GM12878 (cell line): ENCODE measurements at regions not wholly inside any gene's neighbourhood (a gene's known extent, or its start where the extent isn't known, plus 50 kb on each side); places are given as distances from the start of the nearest gene placed in this dataset.
"Not testable (repeated sequence)": the region's sequence is repeated elsewhere in the genome, so short reads cannot be mapped to it uniquely, and the experiment has no call there.

Experiments used
- ATAC-seq: fragments of 200-7000 bp; cut with Tn5 transposase; 3 replicates; pipeline ENCODE4 v1.9.1; 2020; ENCODE audit warnings: mild to moderate bottlenecking, moderate library complexity
- BruUV-seq: library from RNA; stranded (reverse); fragments of 400-500 nt; replicated peaks from 2 replicates; lab custom pipeline; 2021; lab: Mats Ljungman, UMichigan
- CTCF ChIA-PET: fragments of 300-600 bp; sonication (Branson Sonifier 250); formaldehyde crosslinking; extraction: SDS; loops from one replicate; lab custom pipeline; 2021; ENCODE audit warnings: inconsistent platforms; lab: Yijun Ruan, JAX
- POLR2A ChIA-PET: fragments of 350-600 bp; formaldehyde crosslinking; extraction: SDS; loops from one replicate; lab custom pipeline; 2021; ENCODE audit warnings: inconsistent platforms; lab: Charles Lee
- RAD21 ChIA-PET: fragments of 300-600 bp; sonication (Branson Sonifier 250); formaldehyde crosslinking; loops from one replicate; lab custom pipeline; 2023; ENCODE audit warnings: antibody characterized with exemption; ENCODE audit not compliant: unreplicated experiment; lab: Charles Lee
- SMC1A ChIA-PET: fragments of 300-600 bp; sonication (Branson Sonifier 250); formaldehyde crosslinking; loops from one replicate; lab custom pipeline; 2023; ENCODE audit not compliant: unreplicated experiment, uncharacterized antibody; lab: Charles Lee
- DNase-seq: peaks from one replicate; pipeline ENCODE4 v3.0.0-alpha.2; 2011; ENCODE audit warnings: low read depth, low spot score
- FAIRE-seq: peaks from 3 replicates; lab custom pipeline; 2011; peaks lifted over from hg19 to GRCh38; lab: Jason Lieb, UNC
- H2AFZ ChIP-seq: 2 replicates; pipeline ENCODE4 v1.6.0; 2011; ENCODE audit warnings: low read depth, low read length, control low read depth; ENCODE audit not compliant: control insufficient read depth
- H3K27ac ChIP-seq: 2 replicates; pipeline ENCODE4 v1.5.1; 2011; ENCODE audit warnings: control low read depth; ENCODE audit not compliant: control insufficient read depth, insufficient read depth
- H3K27me3 ChIP-seq, 2 experiments: replicated peaks in 1 of 2; 2 replicates each; pipeline versions ENCODE4 v1.6.0 to v1.6.1; 2011; ENCODE audit warnings: low read length in 1 of 2; ENCODE audit not compliant: control insufficient read depth in 2 of 2, insufficient read depth in 2 of 2
- H3K36me3 ChIP-seq, 2 experiments: 2 replicates each; pipeline ENCODE4 v1.5.1; 2011; ENCODE audit warnings: low read length in 1 of 2; ENCODE audit not compliant: control insufficient read depth in 2 of 2, insufficient read depth in 2 of 2
- H3K4me1 ChIP-seq: 2 replicates; pipeline ENCODE4 v1.6.1; 2011; ENCODE audit warnings: mild to moderate bottlenecking, low read length, moderate library complexity, mixed read lengths; ENCODE audit not compliant: control insufficient read depth, insufficient read depth
- H3K4me2 ChIP-seq: 2 replicates; pipeline ENCODE4 v1.6.0; 2011; ENCODE audit warnings: control low read depth; ENCODE audit not compliant: control insufficient read depth, insufficient read depth
- H3K4me3 ChIP-seq: fragments of 200-600 bp; sonication (generic); 2 replicates; pipeline ENCODE4 v1.5.1; 2016
- H3K79me2 ChIP-seq: 2 replicates; pipeline ENCODE4 v1.6.0; 2011; ENCODE audit warnings: low read length; ENCODE audit not compliant: control insufficient read depth, insufficient read depth
- H3K9ac ChIP-seq: 2 replicates; pipeline ENCODE4 v1.8.0; 2011; ENCODE audit warnings: low read length, control low read depth, mixed read lengths; ENCODE audit not compliant: control insufficient read depth, insufficient read depth
- H3K9me3 ChIP-seq: replicated peaks from 3 replicates; pipeline ENCODE4 v1.5.1; 2011; ENCODE audit warnings: mild to moderate bottlenecking, low read length; ENCODE audit not compliant: control insufficient read depth, insufficient read depth
- H4K20me1 ChIP-seq: 2 replicates; pipeline ENCODE4 v1.6.0; 2011; ENCODE audit not compliant: control insufficient read depth, insufficient read depth
- WGBS: methylation state at CpG from one replicate; pipeline ENCODE4 v1.1.6; 2016; ENCODE audit warnings: low lambda C conversion rate; ENCODE audit not compliant: insufficient replicate concordance, insufficient coverage; ENCODE audit errors: missing lambda C conversion rate; 5-methylcytosine and 5-hydroxymethylcytosine counted together
- in situ Hi-C: fragments of 300-500 bp; cut with MboI; formaldehyde crosslinking; loops from 9 replicates; pipeline ENCODE4 v1.14.3; 2018; ENCODE audit warnings: mixed read lengths
- intact Hi-C: fragments of 100-400 bp; cut with micrococcal nuclease; formaldehyde crosslinking; loops from one replicate; pipeline ENCODE4 v1.14.2; 2022; ENCODE audit not compliant: unreplicated experiment

GRCh38 chr17:22226477-22226876, 534.2 kb downstream of the KCNJ18 start:
- in situ Hi-C loops: loop anchor here (10.0 kb wide), 1 partner anchor 48 kb away; no protein-coding TSS in a partner anchor
- intact Hi-C loops, FAIRE-seq: not testable (repeated sequence)

GRCh38 chr17:22226932-22227331, 534.6 kb downstream of the KCNJ18 start:
- DNase-seq, ATAC-seq, H3K4me1 ChIP-seq, H4K20me1 ChIP-seq, H3K27me3 ChIP-seq, SMC1A ChIA-PET, H3K27ac ChIP-seq, H3K9ac ChIP-seq, H2AFZ ChIP-seq, H3K4me3 ChIP-seq, BruUV-seq, intact Hi-C loops, H3K4me2 ChIP-seq, RAD21 ChIA-PET, POLR2A ChIA-PET, FAIRE-seq, H3K79me2 ChIP-seq, H3K36me3 ChIP-seq, H3K9me3 ChIP-seq: not testable (repeated sequence)
- CTCF ChIA-PET: interaction anchor here (0.6 kb wide), 1 partner anchor 9 kb away, joined by 3 read pairs; no protein-coding TSS in a partner anchor
- 13% methylated on average over 3 of the region's 3 CpGs for WGBS
- in situ Hi-C loops: loop anchor here (10.0 kb wide), 1 partner anchor 48 kb away; no protein-coding TSS in a partner anchor

More at GRCh38 chr17:22226477-22226876, 534.2 kb downstream of the KCNJ18 start:
- POLR2A ChIA-PET, SMC1A ChIA-PET, H2AFZ ChIP-seq, H4K20me1 ChIP-seq, ATAC-seq, H3K27me3 ChIP-seq, H3K9me3 ChIP-seq, H3K4me2 ChIP-seq, H3K27ac ChIP-seq, RAD21 ChIA-PET, BruUV-seq, H3K9ac ChIP-seq, H3K4me3 ChIP-seq, H3K79me2 ChIP-seq, DNase-seq, H3K36me3 ChIP-seq, H3K4me1 ChIP-seq: not testable (repeated sequence)
- 30% methylated on average over 3 of the region's 3 CpGs for WGBS
- CTCF ChIA-PET: interaction anchor here (0.6 kb wide), 1 partner anchor 10 kb away, joined by 3 read pairs; no protein-coding TSS in a partner anchor

- RAD21 ChIA-PET, H3K4me3 ChIP-seq, H3K27ac ChIP-seq: not testable (repeated sequence)
Measured at GRCh38 chr17:22227699-22228553, 535.6 kb downstream of the KCNJ18 start.

GRCh38 chr17:22229821-22230220, 537.5 kb downstream of the KCNJ18 start:
- H4K20me1 ChIP-seq, H3K4me1 ChIP-seq, ATAC-seq, H3K9me3 ChIP-seq, CTCF ChIA-PET, H3K36me3 ChIP-seq, BruUV-seq, H3K79me2 ChIP-seq, H3K27me3 ChIP-seq, H3K4me3 ChIP-seq, POLR2A ChIA-PET, H3K9ac ChIP-seq, DNase-seq, H3K4me2 ChIP-seq, H3K27ac ChIP-seq, FAIRE-seq, intact Hi-C loops, SMC1A ChIA-PET, RAD21 ChIA-PET, H2AFZ ChIP-seq: not testable (repeated sequence)
- WGBS: 36% methylated on average over 5 of the region's 5 CpGs
- in situ Hi-C loops: loop anchor here (10.0 kb wide), 1 partner anchor 45 kb away; no protein-coding TSS in a partner anchor

More at GRCh38 chr17:22227699-22228553, 535.6 kb downstream of the KCNJ18 start:
- in situ Hi-C loops: loop anchor here (10.0 kb wide), 1 partner anchor 47 kb away; no protein-coding TSS in a partner anchor
- H4K20me1 ChIP-seq, H3K27me3 ChIP-seq, H3K9ac ChIP-seq, CTCF ChIA-PET, H3K36me3 ChIP-seq, H3K4me2 ChIP-seq, BruUV-seq, ATAC-seq, DNase-seq, FAIRE-seq, SMC1A ChIA-PET, H3K79me2 ChIP-seq, H3K9me3 ChIP-seq, intact Hi-C loops, H3K4me1 ChIP-seq, H2AFZ ChIP-seq, POLR2A ChIA-PET: not testable (repeated sequence)
- 7% methylated on average over 4 of the region's 5 CpGs for WGBS
